WERI-Rb-1 (cell line): ENCODE measurements at regions not wholly inside any gene's neighbourhood (a gene's known extent, or its start where the extent isn't known, plus 50 kb on each side); places are given as distances from the start of the nearest gene placed in this dataset.
"Not testable (repeated sequence)": the region's sequence is repeated elsewhere in the genome, so short reads cannot be mapped to it uniquely, and the experiment has no call there.

Experiments
- DNase-seq: peaks from one replicate; pipeline ENCODE4 v3.0.0-alpha.2; 2020
- H3K27ac ChIP-seq: fragments of 250-450 bp; sonication (Bioruptor Pico); 2 replicates; pipeline ENCODE4 v1.5.1; 2020; ENCODE audit warnings: mild to moderate bottlenecking, moderate library complexity
- H3K27me3 ChIP-seq: fragments of 250-450 bp; sonication (Bioruptor Pico); 2 replicates; pipeline ENCODE4 v1.5.1; 2021; ENCODE audit warnings: mild to moderate bottlenecking, low read depth, moderate library complexity; ENCODE audit not compliant: insufficient read depth, severe bottlenecking
- H3K36me3 ChIP-seq: fragments of 250-450 bp; sonication (Bioruptor Pico); 2 replicates; pipeline ENCODE4 v1.5.1; 2020; ENCODE audit warnings: mild to moderate bottlenecking, moderate library complexity
- H3K4me3 ChIP-seq: 2 replicates; pipeline ENCODE4 v1.5.1; 2011; ENCODE audit warnings: low read depth, mild to moderate bottlenecking, control low read depth, low read length
- H3K9me3 ChIP-seq: fragments of 250-450 bp; sonication (Bioruptor Pico); 2 replicates; pipeline ENCODE4 v1.5.1; 2021; ENCODE audit warnings: mild to moderate bottlenecking, moderate library complexity; ENCODE audit not compliant: severe bottlenecking
- TF ChIP-seq, protein P1 (sequence below): IDR thresholded peaks from 2 replicates; pipeline ENCODE4 v1.5.1; 2011; ENCODE audit warnings: low read depth, mild to moderate bottlenecking, control low read depth, inconsistent platforms, low read length

DNA sequence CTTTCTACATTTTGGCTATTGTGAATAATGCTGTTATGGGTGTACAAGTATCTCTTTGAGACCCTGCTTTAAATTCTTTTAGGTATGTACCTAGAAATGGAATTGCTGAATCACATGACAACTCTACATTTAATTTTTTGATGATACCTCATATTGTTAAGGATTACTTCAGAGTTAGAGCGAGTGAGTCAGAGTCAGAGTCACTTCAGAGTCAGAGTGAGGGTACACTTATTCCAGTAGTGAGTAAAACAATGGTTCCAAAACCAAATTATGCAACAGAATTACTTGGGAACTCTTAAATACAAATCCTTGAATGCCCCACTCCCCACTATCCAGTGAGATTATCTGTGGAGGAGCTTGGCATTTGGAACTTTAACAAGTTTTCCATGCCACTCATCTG is 50.3 kb upstream of the SNRK start:
- no peaks in the 10 kb centered on the region for H3K36me3 ChIP-seq
- H3K4me3 ChIP-seq = no peak overlapping the region
- DNase-seq = no peak
- TF ChIP-seq, protein P1, sequence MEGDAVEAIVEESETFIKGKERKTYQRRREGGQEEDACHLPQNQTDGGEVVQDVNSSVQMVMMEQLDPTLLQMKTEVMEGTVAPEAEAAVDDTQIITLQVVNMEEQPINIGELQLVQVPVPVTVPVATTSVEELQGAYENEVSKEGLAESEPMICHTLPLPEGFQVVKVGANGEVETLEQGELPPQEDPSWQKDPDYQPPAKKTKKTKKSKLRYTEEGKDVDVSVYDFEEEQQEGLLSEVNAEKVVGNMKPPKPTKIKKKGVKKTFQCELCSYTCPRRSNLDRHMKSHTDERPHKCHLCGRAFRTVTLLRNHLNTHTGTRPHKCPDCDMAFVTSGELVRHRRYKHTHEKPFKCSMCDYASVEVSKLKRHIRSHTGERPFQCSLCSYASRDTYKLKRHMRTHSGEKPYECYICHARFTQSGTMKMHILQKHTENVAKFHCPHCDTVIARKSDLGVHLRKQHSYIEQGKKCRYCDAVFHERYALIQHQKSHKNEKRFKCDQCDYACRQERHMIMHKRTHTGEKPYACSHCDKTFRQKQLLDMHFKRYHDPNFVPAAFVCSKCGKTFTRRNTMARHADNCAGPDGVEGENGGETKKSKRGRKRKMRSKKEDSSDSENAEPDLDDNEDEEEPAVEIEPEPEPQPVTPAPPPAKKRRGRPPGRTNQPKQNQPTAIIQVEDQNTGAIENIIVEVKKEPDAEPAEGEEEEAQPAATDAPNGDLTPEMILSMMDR = no peak
- no peaks in the 10 kb centered on the region for H3K9me3 ChIP-seq
- H3K27me3 ChIP-seq = no peaks in the 10 kb centered on the region
- no peak overlapping the region for H3K27ac ChIP-seq

GRCh38 chr3:43233062-43233461 is 53.3 kb upstream of the SNRK start:
- TF ChIP-seq, protein P1 = no peak
- DNase-seq = no peak
- no peaks in the 10 kb centered on the region for H3K9me3 ChIP-seq
- no peaks in the 10 kb centered on the region for H3K27me3 ChIP-seq
- H3K27ac ChIP-seq = no peak overlapping the region; the same call in 1 of the 2 replicates
- H3K4me3 ChIP-seq = no peak overlapping the region
- no peaks in the 10 kb centered on the region for H3K36me3 ChIP-seq

DNA sequence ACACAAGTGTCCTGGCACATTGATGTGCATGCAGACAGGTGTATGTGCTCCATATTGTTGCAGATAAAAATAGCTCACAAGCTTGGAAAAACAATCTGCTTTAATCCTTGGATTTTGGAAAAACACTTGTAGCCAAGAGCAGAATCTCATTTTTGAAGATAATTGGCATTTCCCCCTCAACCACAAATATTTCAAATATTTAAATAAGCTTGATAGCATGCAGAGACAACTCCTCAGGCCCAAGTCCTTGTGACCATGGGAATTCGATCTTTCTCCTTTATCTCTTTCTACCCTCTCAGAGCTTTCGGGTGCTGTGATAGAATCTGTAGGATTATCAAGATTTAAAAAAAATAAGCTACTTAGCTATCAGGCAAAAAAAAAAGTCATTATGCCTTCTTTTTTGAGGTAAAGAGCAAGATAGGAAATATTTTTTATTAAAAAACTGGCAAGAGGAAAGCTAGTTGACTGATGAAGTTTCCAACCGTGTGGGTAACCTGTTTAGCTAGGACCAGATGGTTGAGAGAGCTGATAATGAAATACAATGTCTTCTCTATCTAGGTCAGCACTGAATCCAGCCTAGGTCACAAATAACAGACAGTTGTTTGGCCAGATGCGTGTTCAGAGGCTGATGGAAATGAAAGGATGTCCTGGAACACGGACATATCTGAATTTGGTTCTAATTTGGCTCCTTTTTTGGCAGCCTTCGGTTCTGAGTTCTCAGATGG is 54.9 kb upstream of the SNRK start:
- TF ChIP-seq, protein P1 = no peak
- DNase-seq = no peak

GRCh38 chr3:43229865-43230264 is 56.5 kb upstream of the SNRK start:
- not testable (repeated sequence) for H3K27ac ChIP-seq, H3K9me3 ChIP-seq, H3K27me3 ChIP-seq, DNase-seq, H3K4me3 ChIP-seq, H3K36me3 ChIP-seq

More for the DNA sequence above, 54.9 kb upstream of the SNRK start:
- Histone ChIP-seq H3K36me3 (no peaks in the 10 kb centered on the region), H3K4me3 (no peak overlapping the region), H3K9me3 (no peaks in the 10 kb centered on the region), H3K27ac (no peak overlapping the region), H3K27me3 (no peaks in the 10 kb centered on the region)

DNA sequence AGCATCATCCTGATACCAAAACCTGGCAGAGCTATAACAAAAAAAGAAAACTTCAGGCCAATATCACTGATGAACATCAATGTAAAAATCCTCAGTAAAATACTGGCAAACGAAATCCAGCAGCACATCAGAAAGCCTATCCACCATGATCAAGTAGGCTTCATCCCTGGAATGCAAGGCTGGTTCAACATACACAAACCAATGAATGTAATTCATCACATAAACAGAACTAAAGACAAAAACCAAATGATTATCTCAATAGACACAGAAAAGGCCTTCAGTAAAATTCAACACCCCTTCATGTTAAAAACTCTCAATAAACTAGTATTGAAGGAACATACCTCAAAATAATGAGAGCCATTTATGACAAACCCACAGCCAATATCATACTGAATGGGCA is 58.7 kb upstream of the SNRK start:
- H3K9me3 ChIP-seq, H3K27me3 ChIP-seq, H3K4me3 ChIP-seq, H3K27ac ChIP-seq, H3K36me3 ChIP-seq, DNase-seq: not testable (repeated sequence)

GRCh38 chr3:43224405-43225073 is 61.8 kb upstream of the SNRK start:
- Histone ChIP-seq H3K27me3 (no peaks in the 10 kb centered on the region), H3K36me3 (no peaks in the 10 kb centered on the region), H3K4me3 (no peak overlapping the region), H3K27ac (no peak overlapping the region), H3K9me3 (peaks cover 6% of the 10 kb centered on the region)
- TF ChIP-seq, protein P1 = no peak
- DNase-seq = no peak
